ENCODE measurements at regions not wholly inside any gene's neighbourhood (a gene's known extent, or its start where the extent isn't known, plus 50 kb on each side); places are given as distances from the start of the nearest gene placed in this dataset.

- no peaks in the 10 kb centered on the region for H3K79me2 ChIP-seq (ENCODE audit: control insufficient read depth, insufficient read depth, low read length)
- dilution Hi-C loops (cut with MboI; ENCODE audit: extremely low pct_ligation_motif_present, low sequenced_read_pairs) = no loop called here
- no peaks in the 10 kb centered on the region for H3K9me3 ChIP-seq (ENCODE audit: control insufficient read depth, low read depth, low read length)
- no peaks in the 10 kb centered on the region for H3K9me1 ChIP-seq (ENCODE audit: control insufficient read depth, extremely low read depth, insufficient read depth, low read length)
- H3K4me2 ChIP-seq (ENCODE audit: control insufficient read depth, extremely low read depth, insufficient read depth, low read depth, low read length) = no peak overlapping the region
- no peak overlapping the region for H2AFZ ChIP-seq (ENCODE audit: control insufficient read depth, low read length)
- FAIRE-seq = no peak
- TF ChIP-seq, protein P1, sequence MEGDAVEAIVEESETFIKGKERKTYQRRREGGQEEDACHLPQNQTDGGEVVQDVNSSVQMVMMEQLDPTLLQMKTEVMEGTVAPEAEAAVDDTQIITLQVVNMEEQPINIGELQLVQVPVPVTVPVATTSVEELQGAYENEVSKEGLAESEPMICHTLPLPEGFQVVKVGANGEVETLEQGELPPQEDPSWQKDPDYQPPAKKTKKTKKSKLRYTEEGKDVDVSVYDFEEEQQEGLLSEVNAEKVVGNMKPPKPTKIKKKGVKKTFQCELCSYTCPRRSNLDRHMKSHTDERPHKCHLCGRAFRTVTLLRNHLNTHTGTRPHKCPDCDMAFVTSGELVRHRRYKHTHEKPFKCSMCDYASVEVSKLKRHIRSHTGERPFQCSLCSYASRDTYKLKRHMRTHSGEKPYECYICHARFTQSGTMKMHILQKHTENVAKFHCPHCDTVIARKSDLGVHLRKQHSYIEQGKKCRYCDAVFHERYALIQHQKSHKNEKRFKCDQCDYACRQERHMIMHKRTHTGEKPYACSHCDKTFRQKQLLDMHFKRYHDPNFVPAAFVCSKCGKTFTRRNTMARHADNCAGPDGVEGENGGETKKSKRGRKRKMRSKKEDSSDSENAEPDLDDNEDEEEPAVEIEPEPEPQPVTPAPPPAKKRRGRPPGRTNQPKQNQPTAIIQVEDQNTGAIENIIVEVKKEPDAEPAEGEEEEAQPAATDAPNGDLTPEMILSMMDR (optimal IDR thresholded peaks at IDR 0.05 in 1 of 3, IDR thresholded peaks at IDR 0.05 in 1 of 3, conservative IDR thresholded peaks at IDR 0.05 in 1 of 3; ENCODE audit: extremely low read depth in 1 of 3, insufficient read depth in 2 of 3, low read length in 3 of 3) = no peak
- TF ChIP-seq EZH2 (IDR thresholded peaks at IDR 0.05; ENCODE audit: low read length) = no peak
- no peaks in the 10 kb centered on the region for H4K20me1 ChIP-seq (ENCODE audit: control insufficient read depth, extremely low read depth, insufficient read depth, low read length)
- H3K27ac ChIP-seq (ENCODE audit: control insufficient read depth, insufficient read depth, low read length) = no peak overlapping the region
- no peaks in the 10 kb centered on the region for H3K4me1 ChIP-seq (ENCODE audit: control insufficient read depth, extremely low read depth, insufficient read depth, low read length)
- H3K4me3 ChIP-seq (ENCODE audit: control insufficient read depth in 2 of 3, extremely low read depth in 1 of 3, insufficient read depth in 2 of 3, low read depth in 1 of 3, low read length in 3 of 3) = no peak overlapping the region
- H3K27me3 ChIP-seq (ENCODE audit: control insufficient read depth, extremely low read depth, insufficient read depth, low read length) = no peaks in the 10 kb centered on the region
- no peaks in the 10 kb centered on the region for H3K36me3 ChIP-seq (ENCODE audit: control insufficient read depth in 2 of 2, extremely low read depth in 1 of 2, insufficient read depth in 2 of 2, low read length in 2 of 2)
- no peak overlapping the region for H3K9ac ChIP-seq (ENCODE audit: control insufficient read depth, extremely low read depth, insufficient read depth, low read length)
- no peak for DNase-seq (ENCODE audit: low read depth, low spot score)
Observed at GRCh38 chr3:165669504-165669903, 167.7 kb downstream of the BCHE start.

- Histone ChIP-seq H3K9me3 (ENCODE audit: control insufficient read depth, low read depth, low read length) (no peaks in the 10 kb centered on the region), H2AFZ (ENCODE audit: control insufficient read depth, low read length) (no peak overlapping the region), H4K20me1 (ENCODE audit: control insufficient read depth, extremely low read depth, insufficient read depth, low read length) (no peaks in the 10 kb centered on the region), H3K4me2 (ENCODE audit: control insufficient read depth, extremely low read depth, insufficient read depth, low read depth, low read length) (no peak overlapping the region), H3K36me3 (ENCODE audit: control insufficient read depth in 2 of 2, extremely low read depth in 1 of 2, insufficient read depth in 2 of 2, low read length in 2 of 2) (no peaks in the 10 kb centered on the region), H3K9me1 (ENCODE audit: control insufficient read depth, extremely low read depth, insufficient read depth, low read length) (no peaks in the 10 kb centered on the region), H3K27ac (ENCODE audit: control insufficient read depth, insufficient read depth, low read length) (no peak overlapping the region), H3K79me2 (ENCODE audit: control insufficient read depth, insufficient read depth, low read length) (no peaks in the 10 kb centered on the region), H3K4me3 (ENCODE audit: control insufficient read depth in 2 of 3, extremely low read depth in 1 of 3, insufficient read depth in 2 of 3, low read depth in 1 of 3, low read length in 3 of 3) (no peak overlapping the region), H3K4me1 (ENCODE audit: control insufficient read depth, extremely low read depth, insufficient read depth, low read length) (no peaks in the 10 kb centered on the region), H3K9ac (ENCODE audit: control insufficient read depth, extremely low read depth, insufficient read depth, low read length) (no peak overlapping the region), H3K27me3 (ENCODE audit: control insufficient read depth, extremely low read depth, insufficient read depth, low read length) (no peaks in the 10 kb centered on the region)
- no peak for DNase-seq (ENCODE audit: low read depth, low spot score)
- dilution Hi-C loops (cut with MboI; ENCODE audit: extremely low pct_ligation_motif_present, low sequenced_read_pairs) = no loop called here
- FAIRE-seq = no peak
- no peak for TF ChIP-seq EZH2 (IDR thresholded peaks at IDR 0.05; ENCODE audit: low read length)
- TF ChIP-seq, protein P1 (optimal IDR thresholded peaks at IDR 0.05 in 1 of 3, IDR thresholded peaks at IDR 0.05 in 1 of 3, conservative IDR thresholded peaks at IDR 0.05 in 1 of 3; ENCODE audit: extremely low read depth in 1 of 3, insufficient read depth in 2 of 3, low read length in 3 of 3) = no peak
Observed at GRCh38 chr3:165667676-165668075, 169.5 kb downstream of the BCHE start.
